HCT116 (cell line): ENCODE measurements at regions not wholly inside any gene's neighbourhood (a gene's known extent, or its start where the extent isn't known, plus 50 kb on each side); places are given as distances from the start of the nearest gene placed in this dataset.
A peak's percentile ranks its signal among the peaks of the same experiment; 100 is the strongest.

ENCODE experiments used
- ATAC-seq: fragments of 200-7000 bp; cut with Tn5 transposase; 2 replicates; pipeline ENCODE4 v1.9.1; 2020; ENCODE audit warnings: mild to moderate bottlenecking, moderate library complexity
- BruUV-seq: library from RNA; stranded (reverse); fragments of 400-500 nt; replicated peaks from 2 replicates; lab custom pipeline; 2021; lab: Mats Ljungman, UMichigan
- CTCF ChIA-PET: fragments of 300-600 bp; sonication (Branson Sonifier 250); formaldehyde crosslinking; loops from one replicate; lab custom pipeline; 2021; ENCODE audit warnings: antibody characterized with exemption; lab: Charles Lee
- POLR2A ChIA-PET: fragments of 300-600, 350-600 bp; sonication (Branson Sonifier 250); formaldehyde crosslinking; loops from one replicate; lab custom pipeline; 2021; ENCODE audit warnings: antibody characterized with exemption; lab: Charles Lee
- RAD21 ChIA-PET, 2 experiments: fragments of 300-600 bp; sonication (Branson Sonifier 250); formaldehyde crosslinking; loops; one replicate each; lab custom pipeline; 2023; ENCODE audit warnings: low total read pairs in 2 of 2; ENCODE audit not compliant: uncharacterized antibody in 2 of 2, unreplicated experiment in 2 of 2, low non-redundant PET in 1 of 2; lab: Charles Lee
- DNase-seq: peaks from one replicate; pipeline ENCODE4 v3.0.0-alpha.2; 2010; ENCODE audit warnings: low read depth, low spot score
- H2AFZ ChIP-seq: fragments of 200-600 bp; shearing (Covaris generic), sonication (generic); 2 replicates; pipeline ENCODE4 v1.6.1; 2017; ENCODE audit warnings: low read depth, mixed run types, mixed read lengths, antibody characterized with exemption, low read length; ENCODE audit not compliant: poor library complexity, severe bottlenecking
- H3K27ac ChIP-seq: 2 replicates; pipeline ENCODE4 v1.5.1; 2012; ENCODE audit warnings: low read depth, low read length
- H3K27me3 ChIP-seq: fragments of 200-600 bp; sonication (generic); 2 replicates; pipeline ENCODE4 v1.6.1; 2016; ENCODE audit warnings: mixed run types, low read length, mixed read lengths; ENCODE audit not compliant: insufficient read depth
- H3K36me3 ChIP-seq, 2 experiments: fragments of 200-500 bp in 1 of 2; fragments of 200-600 bp in 1 of 2; sonication (Bioruptor generic) in 1 of 2; sonication (generic) in 1 of 2; 2 replicates each; pipeline versions ENCODE4 v1.5.1 to v1.6.1; 2014 to 2016; ENCODE audit warnings: low read length in 2 of 2, inconsistent platforms in 1 of 2, mixed read lengths in 1 of 2, mixed run types in 1 of 2; ENCODE audit not compliant: insufficient read depth in 2 of 2, control insufficient read depth in 1 of 2
- H3K4me1 ChIP-seq, 2 experiments: fragments of 200-600 bp in 1 of 2; sonication (generic) in 1 of 2; 2 replicates each; pipeline versions ENCODE4 v1.5.1 to v1.6.1; 2012 to 2017; ENCODE audit warnings: low read length in 2 of 2, inconsistent platforms in 1 of 2, mild to moderate bottlenecking in 1 of 2, mixed read lengths in 1 of 2, mixed run types in 1 of 2, moderate library complexity in 1 of 2; ENCODE audit not compliant: insufficient read depth in 2 of 2, control insufficient read depth in 1 of 2
- H3K4me2 ChIP-seq: fragments of 200-600 bp; sonication (generic); 2 replicates; pipeline ENCODE4 v1.6.1; 2017; ENCODE audit warnings: mixed run types, low read length, mixed read lengths
- H3K4me3 ChIP-seq, 2 experiments: fragments of 200-600 bp in 1 of 2; sonication (generic) in 1 of 2; replicated peaks in 1 of 2; 2 replicates each; pipeline ENCODE4 v1.5.1; 2011 to 2016; ENCODE audit warnings: low read length in 2 of 2, control low read depth in 1 of 2, low read depth in 1 of 2, mild to moderate bottlenecking in 1 of 2, mixed read lengths in 1 of 2, mixed run types in 1 of 2
- H3K79me2 ChIP-seq: fragments of 200-600 bp; sonication (generic); 2 replicates; pipeline ENCODE4 v1.6.1; 2017; ENCODE audit warnings: mild to moderate bottlenecking, mixed run types, low read length, moderate library complexity, mixed read lengths; ENCODE audit not compliant: insufficient read depth
- H3K9ac ChIP-seq: fragments of 200-600 bp; sonication (generic); 2 replicates; pipeline ENCODE4 v1.6.1; 2016; ENCODE audit warnings: low read length, mixed read lengths
- H3K9me2 ChIP-seq: fragments of 200-600 bp; sonication (generic), shearing (Covaris generic); 2 replicates; pipeline ENCODE4 v1.6.1; 2017; ENCODE audit warnings: mixed run types, mild to moderate bottlenecking, moderate library complexity; ENCODE audit not compliant: insufficient read depth
- H3K9me3 ChIP-seq, 2 experiments: fragments of 200-500 bp in 1 of 2; fragments of 200-600 bp in 1 of 2; sonication (Bioruptor generic) in 1 of 2; sonication (generic) in 1 of 2; 2 replicates each; pipeline ENCODE4 v1.6.1; 2014 to 2017; ENCODE audit warnings: low read length in 2 of 2, mixed read lengths in 2 of 2, inconsistent platforms in 1 of 2, low read depth in 1 of 2, mild to moderate bottlenecking in 1 of 2, mixed run types in 1 of 2, moderate library complexity in 1 of 2; ENCODE audit not compliant: control insufficient read depth in 1 of 2, insufficient read depth in 1 of 2
- H4K20me1 ChIP-seq: fragments of 200-600 bp; sonication (generic), shearing (Covaris generic); 2 replicates; pipeline ENCODE4 v1.6.1; 2017; ENCODE audit warnings: mixed run types, mild to moderate bottlenecking, moderate library complexity; ENCODE audit not compliant: insufficient read depth
- CBX3 ChIP-seq: IDR thresholded peaks from 2 replicates; pipeline ENCODE4 v1.6.1; 2012; ENCODE audit warnings: low read depth
- CTCF ChIP-seq, 3 experiments: fragments of 200-600 bp in 1 of 3; sonication (generic) in 1 of 3; IDR thresholded peaks in 2 of 3; conservative IDR thresholded peaks in 1 of 3; 2 replicates each; pipeline ENCODE4 v1.5.1; 2012 to 2017; ENCODE audit warnings: low read depth in 2 of 3, low read length in 2 of 3, antibody characterized with exemption in 1 of 3, borderline replicate concordance in 1 of 3, control low read depth in 1 of 3, mild to moderate bottlenecking in 1 of 3, mixed read lengths in 1 of 3, mixed run types in 1 of 3, moderate library complexity in 1 of 3; ENCODE audit not compliant: insufficient read depth in 1 of 3
- EGR1 ChIP-seq: IDR thresholded peaks from 2 replicates; pipeline ENCODE4 v1.6.1; 2012; ENCODE audit warnings: low read depth
- ELF1 ChIP-seq: IDR thresholded peaks from 2 replicates; pipeline ENCODE4 v1.6.1; 2012; ENCODE audit warnings: low read depth, borderline replicate concordance
- EZH2 ChIP-seq: fragments of 200-600 bp; sonication (generic); IDR thresholded peaks from 2 replicates; pipeline ENCODE4 v1.6.1; 2017; ENCODE audit warnings: antibody characterized with exemption, mixed run types
- EZH2phosphoT487 ChIP-seq: fragments of 200-600 bp; IDR thresholded peaks from 2 replicates; pipeline ENCODE4 v1.6.1; 2018; ENCODE audit warnings: antibody characterized with exemption, borderline replicate concordance
- FOSL1 ChIP-seq: IDR thresholded peaks from 2 replicates; pipeline ENCODE4 v1.6.1; 2012; ENCODE audit warnings: low read depth
- JUND ChIP-seq: IDR thresholded peaks from 2 replicates; pipeline ENCODE4 v1.6.1; 2012
- POLR2A ChIP-seq: IDR thresholded peaks from 2 replicates; pipeline ENCODE4 v1.7.0; 2011; ENCODE audit warnings: borderline replicate concordance; ENCODE audit not compliant: insufficient read depth, insufficient read length; ENCODE audit errors: extremely low read depth
- POLR2AphosphoS5 ChIP-seq: IDR thresholded peaks from 2 replicates; pipeline ENCODE4 v1.6.1; 2011; ENCODE audit warnings: mild to moderate bottlenecking, low read depth, low read length, moderate library complexity
- RAD21 ChIP-seq: IDR thresholded peaks from 2 replicates; pipeline ENCODE4 v1.6.1; 2012; ENCODE audit warnings: low read depth, mild to moderate bottlenecking
- SIN3A ChIP-seq: IDR thresholded peaks from 2 replicates; pipeline ENCODE4 v1.6.1; 2012; ENCODE audit warnings: low read depth
- SP1 ChIP-seq: IDR thresholded peaks from 2 replicates; pipeline ENCODE4 v1.6.1; 2012; ENCODE audit warnings: low read depth
- SRF ChIP-seq: IDR thresholded peaks from 2 replicates; pipeline ENCODE4 v1.6.1; 2012; ENCODE audit warnings: low read depth
- TCF7L2 ChIP-seq: IDR thresholded peaks from 2 replicates; pipeline ENCODE4 v1.7.0; 2011; ENCODE audit warnings: borderline replicate concordance, inconsistent platforms; ENCODE audit not compliant: insufficient read depth, insufficient read length; ENCODE audit errors: extremely low read depth
- YY1 ChIP-seq: IDR thresholded peaks from 2 replicates; pipeline ENCODE4 v1.6.1; 2011; ENCODE audit warnings: low read length, low read depth, moderate library complexity, mild to moderate bottlenecking; ENCODE audit not compliant: insufficient replicate concordance; ENCODE audit errors: extremely low read depth
- ZBTB33 ChIP-seq: IDR thresholded peaks from 2 replicates; pipeline ENCODE4 v1.6.1; 2011; ENCODE audit warnings: mild to moderate bottlenecking, low read length, moderate library complexity; ENCODE audit not compliant: insufficient replicate concordance; ENCODE audit errors: extremely low read depth
- ZFX ChIP-seq: fragments of 450-650 bp; IDR thresholded peaks from 2 replicates; pipeline ENCODE4 v1.6.1; 2017
- ZNF274 ChIP-seq: fragments of 200-500 bp; sonication (Bioruptor generic); IDR thresholded peaks from 2 replicates; pipeline ENCODE4 v1.6.1; 2014; ENCODE audit warnings: mild to moderate bottlenecking, low read depth, low read length, inconsistent platforms
- intact Hi-C: fragments of 100-400 bp; cut with micrococcal nuclease; formaldehyde crosslinking; loops from 2 replicates; pipeline ENCODE4 v1.10.0; 2022

GRCh38 chr7:24401628-24402593 is 117.9 kb downstream of the NPY start (continued):
- TF ChIP-seq ZBTB33 (no peak), TCF7L2 (no peak)

GRCh38 chr7:24402655-24403054 is 118.7 kb downstream of the NPY start:
- ChIA-PET POLR2A (no interaction called here), CTCF (interaction anchor here (0.5 to 1.2 kb wide), 2 partner anchors 171 to 262 kb away, joined by 3 to 4 read pairs; partner anchors contain the start of gene PALS2), RAD21 (no interaction called here)
- Histone ChIP-seq H3K9me3 (no peaks in the 10 kb centered on the region), H2AFZ (peak overlapping the region; percentile 57), H3K27me3 (no peaks in the 10 kb centered on the region; the same call in 1 of the 2 replicates), H4K20me1 (no peaks in the 10 kb centered on the region), H3K9me2 (no peaks in the 10 kb centered on the region), H3K27ac (no peak overlapping the region), H3K9ac (no peak overlapping the region), H3K4me1 (peaks cover 0 to 4% of the 10 kb centered on the region in 2 experiments; a peak in 2 of 4 replicates), H3K4me2 (peak overlapping the region; percentile 52), H3K36me3 (no peaks in the 10 kb centered on the region), H3K4me3 (no peak overlapping the region), H3K79me2 (no peaks in the 10 kb centered on the region)
- DNase-seq (no peak), ATAC-seq (no peak)
- intact Hi-C loops, result loop anchor here (1.0 to 5.0 kb wide), 4 partner anchors 185 to 696 kb away; no protein-coding TSS in a partner anchor
- no TSS peak for BruUV-seq
- no peak for TF ChIP-seq EZH2
- no peak for TF ChIP-seq CTCF (IDR thresholded peaks at IDR 0.05 in 2 of 3, conservative IDR thresholded peaks at IDR 0.05 in 1 of 3; ENCODE audit: borderline replicate concordance in 1 of 3, insufficient read depth in 1 of 3, low read depth in 2 of 3, low read length in 2 of 3)
- no peak for TF ChIP-seq CBX3
- no peak for TF ChIP-seq JUND
- TF ChIP-seq EZH2phosphoT487, result no peak
- TF ChIP-seq YY1, result no peak
- no peak for TF ChIP-seq POLR2AphosphoS5
- TF ChIP-seq ZBTB33, result no peak
- TF ChIP-seq POLR2A, result no peak
- no peak for TF ChIP-seq EGR1
- TF ChIP-seq SP1, result no peak
- no peak for TF ChIP-seq SIN3A
- TF ChIP-seq FOSL1, result no peak
- no peak for TF ChIP-seq ZNF274
- TF ChIP-seq SRF, result no peak
- TF ChIP-seq RAD21, result no peak
- no peak for TF ChIP-seq ELF1
- TF ChIP-seq ZFX, result no peak
